GM19324 (cell line): ENCODE measurements at regions not wholly inside any gene's neighbourhood (a gene's known extent, or its start where the extent isn't known, plus 50 kb on each side); places are given as distances from the start of the nearest gene placed in this dataset.

Source experiments
- ATAC-seq: cut with Tn5 transposase; IDR thresholded peaks from one replicate; pipeline ENCODE4 v1.9.1; 2021; ENCODE audit warnings: mild to moderate bottlenecking, moderate library complexity; ENCODE audit not compliant: unreplicated experiment, low FRiP score

DNA sequence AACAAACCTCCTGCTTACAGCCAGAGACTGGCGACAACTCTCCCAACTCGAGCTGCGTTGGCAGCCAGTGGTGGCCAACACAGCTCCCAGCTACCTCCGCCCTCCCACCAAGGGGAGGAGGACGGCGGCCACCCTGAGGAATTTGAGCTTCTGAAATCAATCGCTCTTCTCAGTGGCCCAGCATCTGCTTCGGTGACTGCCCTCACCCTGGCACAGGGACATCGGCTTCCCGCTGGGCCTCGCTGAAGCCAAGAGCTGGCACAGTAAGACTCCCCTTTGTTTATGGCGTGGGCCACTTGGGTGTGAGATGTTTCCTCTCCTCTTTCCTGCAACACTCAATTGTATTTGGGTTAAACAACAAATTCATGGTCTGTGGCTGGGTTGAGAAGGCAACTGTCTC lies 136.2 kb downstream of the ZBTB18 start:
- no peak for ATAC-seq

DNA sequence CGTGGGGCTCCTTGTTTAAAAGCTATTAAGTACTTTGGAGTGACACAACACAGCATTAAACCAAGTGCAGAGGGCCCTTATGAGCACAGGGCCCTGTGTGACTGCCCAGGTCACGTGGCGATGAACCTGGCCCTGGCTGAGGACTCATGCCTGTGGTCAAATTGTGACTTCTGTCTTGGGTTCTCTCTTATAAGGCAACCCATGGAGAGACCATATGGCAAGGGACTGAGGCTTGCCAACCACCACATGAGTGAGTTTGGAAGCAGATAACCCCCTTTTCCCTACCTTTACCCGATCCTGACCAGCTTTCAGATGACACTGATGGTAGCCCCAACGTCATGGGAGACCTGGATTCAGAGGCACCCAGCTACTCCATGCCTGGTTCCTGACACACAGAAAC lies 140.5 kb downstream of the ZBTB18 start:
- no peak for ATAC-seq

DNA sequence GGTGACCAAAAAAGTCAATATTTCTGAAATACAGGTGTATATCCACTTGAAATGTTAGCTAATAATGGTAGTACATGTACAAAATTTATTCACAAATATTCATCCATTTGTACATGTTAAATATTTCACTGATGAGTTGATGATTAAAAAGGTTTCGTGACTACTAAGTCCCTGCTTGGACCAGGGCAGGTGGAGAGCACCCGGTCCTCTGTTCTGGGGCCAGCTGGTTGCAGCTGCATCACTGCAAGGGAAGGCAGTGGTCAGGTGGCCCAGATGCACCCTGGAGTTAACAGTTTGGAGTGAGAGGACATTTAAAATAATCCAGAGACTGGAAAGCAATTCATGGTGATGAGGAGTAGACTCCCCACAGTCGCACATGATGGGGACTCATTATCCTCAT lies 141.2 kb downstream of the ZBTB18 start:
- no peak for ATAC-seq

DNA sequence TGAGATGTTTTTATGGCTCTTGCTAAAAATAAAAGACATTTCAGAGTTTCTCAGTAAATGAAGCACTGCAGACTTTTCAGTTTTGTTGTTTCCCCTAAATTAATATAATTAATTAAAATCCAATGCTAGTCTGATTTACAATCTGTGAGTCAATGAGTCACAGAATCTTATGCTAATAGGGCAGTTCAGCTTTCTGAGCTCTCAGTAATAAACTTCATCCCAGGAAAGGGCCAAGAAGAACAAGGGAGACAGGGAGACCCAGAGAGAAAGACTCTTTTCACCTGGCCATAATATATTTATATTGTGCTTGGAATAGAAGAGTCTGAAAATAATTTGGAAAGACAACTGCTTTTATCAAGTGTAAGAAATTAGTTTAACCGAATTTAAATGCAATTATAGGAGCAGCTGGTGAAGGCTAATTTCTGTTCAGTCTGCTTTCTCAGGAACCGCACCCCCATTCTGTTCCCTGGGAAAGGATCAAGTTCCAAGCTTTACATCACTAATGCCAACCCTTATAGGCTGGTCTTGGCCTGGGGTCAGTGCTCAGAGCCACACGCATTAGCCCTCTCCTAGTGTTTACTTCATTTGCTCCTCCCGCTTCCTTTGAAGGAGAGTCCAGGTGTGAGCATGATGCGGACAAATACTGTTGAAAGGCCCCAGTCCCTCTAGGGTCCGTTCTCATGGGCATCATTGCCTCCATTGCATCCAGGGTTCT lies 145.6 kb downstream of the ZBTB18 start:
- no peak for ATAC-seq

DNA sequence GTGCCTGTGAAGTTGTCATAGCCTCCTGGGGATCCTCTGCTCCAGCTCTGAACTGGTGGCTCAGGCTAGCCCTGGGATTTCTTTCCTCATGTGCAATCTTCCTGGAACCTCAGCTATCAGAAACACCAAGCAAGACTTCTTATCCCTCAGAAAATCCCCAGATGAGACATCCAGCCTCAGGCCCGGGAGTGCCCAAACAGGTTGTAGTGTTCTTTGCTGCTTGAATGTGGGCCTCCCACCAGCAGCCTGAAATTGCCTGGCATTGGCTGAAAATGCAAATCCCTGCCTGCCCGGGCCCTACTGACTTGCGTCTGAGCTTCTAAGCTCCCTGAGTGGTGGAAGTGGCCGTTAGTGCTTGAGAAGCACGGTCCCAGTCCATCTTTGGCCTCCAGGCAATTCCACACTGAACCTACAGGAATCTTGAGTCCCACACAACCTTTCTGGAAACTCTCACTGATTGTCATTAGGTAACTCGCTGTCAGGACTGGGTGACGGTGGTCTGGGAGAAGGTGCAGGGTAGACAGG lies 146.8 kb downstream of the ZBTB18 start:
- no peak for ATAC-seq

DNA sequence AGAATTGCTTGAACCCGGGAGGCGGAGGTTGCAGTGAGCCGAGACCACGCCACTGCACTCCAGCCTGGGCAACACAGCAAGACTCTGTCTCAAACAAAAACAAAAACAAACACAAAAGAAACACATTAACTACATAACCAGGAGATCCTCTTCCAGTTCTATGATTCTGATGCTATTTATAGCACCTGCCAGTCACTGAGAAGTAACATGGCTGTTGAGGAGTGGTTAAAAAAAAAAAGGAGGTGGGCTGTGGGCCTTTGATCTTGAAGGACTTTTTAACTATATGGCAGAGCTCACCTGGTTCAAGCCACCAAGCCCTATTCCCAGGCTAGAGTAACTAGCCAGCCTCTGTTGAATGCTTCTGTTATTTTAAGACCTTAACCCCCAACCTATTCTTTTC lies 148.8 kb downstream of the ZBTB18 start:
- no peak for ATAC-seq

DNA sequence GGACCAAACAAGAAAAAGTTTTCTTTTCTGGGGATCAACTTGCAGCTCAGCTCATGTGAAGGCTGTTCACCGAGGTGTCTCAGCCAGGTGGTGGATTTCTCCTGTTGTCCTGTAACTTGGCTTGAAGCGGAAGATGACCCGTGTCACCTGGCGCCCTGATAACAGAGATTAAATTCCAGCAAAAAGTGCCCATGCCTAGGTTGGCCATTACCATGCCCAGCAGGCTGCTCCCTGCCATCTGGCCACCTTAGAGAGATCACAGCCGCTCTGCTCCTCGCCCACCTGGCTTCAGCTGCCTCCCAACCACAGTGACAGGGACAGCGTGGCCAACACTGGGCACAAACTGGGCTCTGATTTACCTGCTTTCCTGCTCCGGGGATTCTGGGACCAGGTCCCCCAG lies 149.5 kb downstream of the ZBTB18 start:
- no peak for ATAC-seq

DNA sequence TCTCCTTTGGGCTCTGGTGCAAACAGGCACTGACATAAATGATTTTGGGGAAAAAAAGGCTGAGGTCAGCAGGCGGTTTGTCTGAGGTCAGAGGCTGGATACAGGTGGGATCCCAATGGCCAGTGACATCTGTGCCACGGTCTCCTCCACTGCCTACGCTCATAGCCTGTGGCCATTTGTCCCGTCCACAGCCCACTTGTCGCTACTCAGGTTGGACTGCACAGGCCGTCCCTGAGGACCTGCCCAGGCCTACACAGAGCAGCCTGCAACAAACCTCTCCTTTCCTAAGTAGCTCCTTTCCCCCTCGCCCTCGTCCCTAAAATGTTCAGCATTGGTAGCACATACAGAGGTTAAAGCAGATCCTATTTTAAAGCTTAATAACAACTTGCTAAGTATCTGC lies 150.7 kb downstream of the ZBTB18 start:
- no peak for ATAC-seq

DNA sequence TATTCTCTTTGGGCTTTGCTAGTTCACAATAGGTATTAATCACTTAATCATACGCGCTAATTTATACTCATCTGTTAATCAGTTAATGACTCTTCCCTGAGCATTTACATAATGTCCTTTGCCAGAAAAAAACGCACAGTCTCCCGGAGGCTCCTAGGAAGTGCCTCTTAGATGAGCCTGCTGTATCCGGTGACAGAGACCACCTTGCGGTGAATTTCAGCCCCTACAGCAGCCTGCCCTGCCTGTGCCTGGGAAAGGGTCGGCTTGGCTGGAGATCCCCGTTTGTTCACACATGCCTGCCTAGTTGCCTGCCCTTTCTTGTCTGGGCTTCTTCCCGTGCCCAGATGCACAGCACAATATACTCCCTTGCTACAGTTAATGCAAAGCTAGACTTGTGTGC lies 152.9 kb downstream of the ZBTB18 start:
- ATAC-seq = no peak

DNA sequence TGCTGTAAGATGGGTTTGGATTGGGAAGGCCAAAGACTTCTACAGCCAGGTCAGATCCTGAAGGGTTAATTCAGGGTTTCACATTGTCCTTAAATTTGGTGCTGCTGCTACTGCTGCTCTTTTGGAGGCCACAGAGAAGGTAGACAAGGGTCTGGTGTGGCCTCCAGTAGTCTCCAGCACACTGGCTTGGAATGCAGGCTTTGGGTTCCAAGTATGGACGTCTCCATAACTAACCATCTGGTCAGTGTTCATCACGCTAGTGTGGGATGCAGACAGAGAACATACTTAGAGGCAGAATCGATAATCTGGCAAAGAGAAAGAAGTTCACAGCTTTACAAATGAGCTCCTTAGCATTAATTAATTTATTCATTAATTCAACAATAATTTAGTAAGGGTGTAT lies 154.1 kb downstream of the ZBTB18 start:
- no peak for ATAC-seq

DNA sequence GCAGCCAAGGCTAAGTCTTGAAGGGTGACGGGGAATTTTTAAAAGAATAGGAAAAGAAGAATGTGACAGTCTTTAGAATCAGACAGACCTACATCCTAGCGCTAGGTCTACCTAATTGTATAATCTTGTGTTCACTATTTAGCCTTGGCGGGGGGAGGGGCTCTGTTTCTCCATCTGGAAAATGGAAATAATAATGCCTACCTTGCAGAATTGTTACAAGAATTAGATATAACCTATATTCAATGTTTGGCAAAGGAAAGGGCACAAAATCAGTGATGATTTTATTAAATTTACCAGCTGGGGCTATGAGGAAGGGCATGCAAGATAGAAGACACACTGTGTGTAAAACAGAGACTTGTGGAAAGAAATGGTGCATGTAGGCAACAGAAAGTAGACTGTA lies 154.8 kb downstream of the ZBTB18 start:
- no peak for ATAC-seq

DNA sequence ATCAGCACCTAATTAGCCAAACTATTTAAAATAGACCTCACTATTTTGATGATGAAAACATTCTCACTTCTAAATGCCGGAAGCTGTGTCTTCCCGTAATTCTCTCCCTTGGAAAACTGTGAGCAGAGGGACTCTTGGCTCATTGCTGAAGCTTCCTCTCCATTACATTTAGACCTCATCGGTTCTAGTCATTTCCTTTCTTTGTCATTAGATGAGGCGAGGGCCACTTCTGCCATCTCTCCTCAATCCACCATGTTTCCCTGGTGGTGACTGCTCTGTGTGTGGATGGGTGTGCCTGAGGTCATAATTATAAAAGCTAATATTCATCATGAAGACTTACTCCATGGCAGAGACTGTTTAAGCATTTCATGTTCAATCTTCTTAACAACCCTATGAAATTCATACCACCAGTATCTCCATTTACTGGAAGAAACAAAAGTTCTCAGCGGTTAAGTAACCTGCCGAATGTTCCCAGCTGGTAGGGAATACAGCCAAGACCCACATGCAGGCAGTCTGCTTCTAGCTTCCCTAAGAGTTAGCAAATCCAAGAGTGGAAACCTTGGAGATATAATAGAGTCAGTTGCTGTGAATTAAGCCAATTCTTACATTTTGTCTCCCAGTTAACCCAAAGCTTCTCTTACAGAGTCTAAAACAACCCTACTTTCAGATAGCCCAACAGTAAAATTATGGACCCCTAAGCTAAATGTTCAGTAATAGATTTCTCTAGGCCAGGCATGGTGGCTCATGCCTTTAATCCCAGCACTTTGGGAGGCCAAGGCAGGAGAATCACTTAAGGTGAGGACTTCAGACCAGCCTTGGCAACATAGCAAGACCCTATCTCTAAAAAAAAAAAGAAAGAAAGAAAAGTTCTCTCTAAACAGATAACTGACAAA lies 156.2 kb downstream of the ZBTB18 start:
- no peak for ATAC-seq

DNA sequence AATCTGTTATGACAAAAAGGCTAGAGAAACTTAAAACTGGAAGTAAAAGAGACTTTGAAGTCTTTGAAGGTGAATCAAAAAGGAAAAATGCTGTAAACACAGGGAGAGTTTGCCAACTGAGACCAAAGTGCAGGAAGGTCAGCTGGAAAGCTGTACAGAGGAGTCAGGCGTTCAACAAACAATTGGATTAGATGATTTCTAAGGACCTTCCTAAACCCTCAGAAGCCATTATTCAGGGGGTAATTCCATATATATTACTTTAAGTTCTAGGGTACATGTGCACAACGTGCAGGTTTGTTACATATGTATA lies 156.8 kb downstream of the ZBTB18 start:
- ATAC-seq = no peak

DNA sequence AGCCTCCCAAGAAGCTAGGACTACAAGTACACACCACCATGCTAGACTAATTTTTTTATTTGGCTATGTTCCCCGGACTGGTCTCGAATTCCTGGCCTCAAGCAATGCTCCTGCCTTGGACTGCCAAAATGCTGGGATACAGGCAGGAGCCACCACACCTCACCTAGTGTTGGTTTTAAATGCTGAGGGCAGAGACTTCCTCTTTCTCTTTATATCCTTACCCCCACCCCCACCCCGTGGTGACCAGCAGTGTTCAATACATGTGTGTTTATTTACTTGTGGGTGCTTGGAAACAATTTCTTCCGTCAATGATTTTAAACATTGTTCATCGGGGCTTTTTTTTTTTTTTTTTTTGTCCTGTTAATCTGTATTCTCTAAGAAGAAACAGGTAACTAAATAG lies 158.9 kb downstream of the ZBTB18 start:
- no peak for ATAC-seq

DNA sequence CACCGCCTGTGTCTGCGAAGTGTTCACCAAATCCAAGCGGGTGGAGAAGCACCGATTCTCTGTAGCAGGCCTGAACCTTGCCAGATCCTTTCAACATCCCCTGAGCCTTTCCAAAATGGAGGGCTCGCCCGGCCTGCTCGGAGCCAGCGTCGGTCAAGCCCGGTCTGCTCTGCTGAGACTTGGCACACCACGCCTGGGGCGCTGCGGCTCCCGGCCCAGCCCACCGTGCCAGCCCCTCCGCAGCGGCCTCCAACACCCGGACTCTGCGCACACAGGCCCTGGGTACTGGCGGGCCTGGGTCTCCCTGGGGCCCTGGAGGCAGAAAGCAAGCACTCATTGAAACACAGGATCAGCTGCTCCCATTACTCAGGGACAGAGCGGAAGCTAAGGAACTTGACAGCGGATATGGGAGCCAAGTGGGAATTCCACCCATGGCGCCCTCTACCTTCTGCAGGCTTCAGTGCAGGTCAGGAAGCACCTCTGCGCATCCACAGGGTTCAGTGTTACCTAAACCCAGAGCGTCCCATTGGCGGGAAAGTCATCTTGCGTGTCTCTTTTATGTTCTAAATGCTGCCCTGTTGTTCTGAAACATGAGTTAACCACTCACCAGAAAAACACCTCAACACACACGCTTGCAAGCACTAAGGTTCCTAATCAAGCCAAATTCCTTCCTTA lies 159.9 kb downstream of the ZBTB18 start:
- no peak for ATAC-seq

DNA sequence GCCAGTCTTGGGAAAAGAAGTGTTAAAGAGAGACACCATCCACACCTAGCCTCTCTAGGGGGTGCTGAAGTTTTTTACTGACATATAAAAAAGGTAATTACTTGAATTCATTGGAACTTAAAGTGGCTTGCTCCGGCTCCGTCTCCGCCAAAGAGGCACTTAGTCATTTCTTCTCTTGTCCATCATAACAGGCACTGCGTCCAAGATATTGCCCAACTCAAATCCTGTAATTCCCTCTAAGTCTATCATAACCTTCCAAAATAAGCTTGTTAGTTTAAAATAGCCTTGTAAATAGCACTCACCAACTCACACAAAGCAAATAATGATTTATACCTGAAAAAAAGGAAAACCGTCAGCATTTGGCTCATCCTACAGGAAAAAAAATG lies 160.5 kb downstream of the ZBTB18 start:
- ATAC-seq = no peak

DNA sequence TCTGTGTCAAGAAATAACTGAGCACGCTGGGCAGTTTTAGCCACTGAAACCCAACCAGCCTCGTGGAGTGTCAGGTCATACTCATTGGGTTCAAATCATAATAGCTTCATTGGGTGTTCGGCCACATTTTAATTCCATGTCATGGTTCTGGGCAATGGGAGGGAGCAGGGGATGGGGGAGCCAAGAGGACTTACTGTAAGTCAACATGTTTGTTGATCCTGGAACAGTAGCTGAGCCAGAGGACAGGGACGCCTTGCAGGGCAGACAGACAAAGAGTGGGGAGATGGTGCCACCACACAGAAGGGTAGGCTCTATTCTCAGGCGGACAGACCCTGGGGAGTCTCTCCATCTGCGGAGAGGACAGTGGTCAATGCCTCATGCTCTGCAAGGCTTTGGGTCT lies 161.1 kb downstream of the ZBTB18 start:
- ATAC-seq = no peak

DNA sequence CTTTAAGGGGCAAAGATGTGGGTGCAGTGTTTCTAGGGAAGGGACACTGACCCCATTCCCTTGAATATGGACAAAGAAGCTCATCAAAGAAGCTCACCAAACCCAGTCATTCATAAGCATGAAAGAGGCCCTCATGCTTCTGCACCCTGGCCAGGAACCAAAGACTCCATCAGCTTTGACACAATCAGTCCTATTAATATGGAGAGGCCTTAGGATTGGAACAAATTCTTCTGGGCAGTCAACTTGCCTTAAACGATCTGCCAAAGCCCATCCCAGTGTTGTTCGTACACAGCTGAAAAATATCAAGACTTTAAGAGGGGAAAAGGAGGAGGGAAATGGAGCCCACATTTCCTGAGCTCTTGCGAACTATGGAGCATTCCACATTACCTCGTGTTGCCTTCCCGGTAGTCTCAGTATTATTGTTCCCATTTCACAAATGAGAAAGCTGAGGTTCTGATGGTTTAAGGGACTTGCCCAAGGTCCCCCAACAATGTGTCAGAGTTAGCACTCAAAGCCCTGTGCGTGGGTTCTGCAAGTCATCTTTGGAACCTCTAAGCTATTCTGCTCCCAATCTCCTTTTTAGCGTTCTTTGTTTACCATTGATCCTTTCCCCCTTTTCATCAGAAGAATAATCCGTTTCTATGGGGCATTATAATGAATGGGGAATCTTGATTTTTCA lies 161.9 kb downstream of the ZBTB18 start:
- no peak for ATAC-seq

DNA sequence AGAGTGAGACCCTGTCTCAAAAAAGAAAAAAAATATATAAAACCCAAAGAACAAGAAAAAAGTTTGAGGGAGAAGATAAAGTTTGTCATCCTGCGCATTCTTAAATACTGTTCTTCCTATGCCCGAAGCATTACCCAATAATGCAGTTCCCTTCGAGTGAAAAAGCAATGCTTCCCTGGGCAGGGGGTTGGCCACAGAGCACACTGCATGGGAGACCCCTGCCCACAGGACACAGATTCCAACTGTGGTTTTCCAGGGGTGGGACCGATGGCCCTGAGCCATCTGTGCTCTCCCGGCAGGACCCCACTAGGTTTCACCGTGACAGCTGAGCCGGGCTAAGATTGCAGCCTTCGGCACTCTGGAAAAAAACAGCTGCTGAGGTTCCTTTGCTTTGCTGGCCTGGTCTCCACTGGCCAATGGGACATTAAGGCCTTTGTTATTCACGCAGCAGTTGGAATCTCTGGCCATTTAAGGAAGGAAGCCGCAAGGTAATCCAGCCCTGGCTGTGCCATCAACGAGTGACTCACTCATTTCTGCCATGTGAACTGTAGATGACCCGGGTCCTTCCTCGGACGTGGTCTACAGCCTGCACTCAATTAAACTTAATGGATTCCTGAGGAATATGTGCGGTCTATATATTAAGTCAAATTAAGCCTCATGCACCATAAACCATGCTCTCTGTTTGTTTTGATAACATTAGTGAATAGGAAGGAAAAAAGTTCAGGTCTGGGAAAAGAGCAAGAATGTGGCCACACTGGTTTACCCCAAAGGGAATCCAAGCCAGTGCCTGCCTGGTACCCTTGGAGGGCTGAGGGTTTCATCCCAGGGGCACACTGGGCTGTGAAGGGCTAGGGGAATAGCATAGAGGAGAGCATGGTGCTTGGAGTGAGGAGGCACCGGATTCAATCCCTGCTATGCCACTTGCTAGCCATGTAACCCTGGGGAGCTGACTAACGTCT lies 163.2 kb downstream of the ZBTB18 start:
- ATAC-seq = no peak

DNA sequence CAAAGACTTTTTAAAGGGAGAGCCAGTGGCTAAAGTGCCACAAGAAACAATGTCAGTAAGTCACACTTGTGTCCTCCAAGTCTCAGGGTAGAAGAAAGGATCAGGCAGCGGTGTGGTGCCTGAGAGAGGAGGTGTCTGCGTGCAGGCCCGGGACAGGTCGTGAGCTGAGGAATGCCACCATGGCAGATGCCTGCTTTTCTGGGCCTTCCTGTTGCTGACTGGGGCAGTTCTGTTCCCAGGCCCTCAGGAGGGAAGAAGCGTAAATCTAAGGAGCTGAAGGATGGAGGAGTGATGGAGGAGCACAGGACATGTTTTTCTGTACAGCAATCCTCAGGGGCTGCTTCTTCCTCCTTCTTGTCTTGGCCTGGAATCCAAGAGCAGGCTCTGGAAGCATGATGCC lies 165.8 kb downstream of the ZBTB18 start:
- ATAC-seq = no peak
